ENCODE measurements at regions not wholly inside any gene's neighbourhood (a gene's known extent, or its start where the extent isn't known, plus 50 kb on each side); places are given as distances from the start of the nearest gene placed in this dataset.

DNA sequence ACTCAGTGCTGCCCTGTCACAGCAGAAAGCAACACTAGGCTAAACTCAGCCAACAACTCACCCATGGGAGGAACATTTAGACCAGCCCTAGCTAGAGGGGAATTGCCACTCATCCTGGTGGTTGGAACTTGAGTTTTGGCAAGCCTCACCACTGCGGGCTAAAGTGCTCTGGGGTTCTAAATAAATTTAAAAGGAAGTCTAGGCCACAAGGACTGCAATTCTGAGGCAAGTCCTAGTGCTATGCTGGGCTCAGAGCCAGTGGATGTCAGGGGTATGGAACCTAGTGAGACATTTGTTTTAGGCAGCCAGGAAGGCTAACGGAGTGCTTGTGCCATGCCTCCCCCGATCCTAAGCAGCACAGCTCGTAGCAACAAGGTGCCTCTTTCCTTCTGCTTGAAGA is 78.0 kb downstream of the RGS13 start:
- DNase-seq (ENCODE audit: low spot score) = no peak

DNA sequence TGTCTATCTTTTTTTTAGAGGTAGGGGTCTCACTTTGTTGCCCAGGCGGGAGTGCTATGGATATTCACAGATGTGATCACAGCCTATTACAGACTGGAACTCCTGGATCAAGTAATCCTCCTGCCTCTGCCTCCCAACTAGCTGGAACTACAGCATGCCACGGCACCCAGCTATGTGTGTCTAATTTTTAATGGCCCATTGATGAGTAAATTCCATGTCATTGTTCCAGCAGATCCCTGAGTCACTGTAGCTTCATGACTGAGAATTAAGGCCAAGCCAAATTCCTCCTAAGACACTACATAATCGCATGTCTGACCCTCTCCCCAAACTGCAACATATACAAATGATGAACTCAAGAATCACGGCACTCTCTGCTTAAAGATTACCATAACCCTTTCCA is 84.2 kb upstream of the RGS2 start:
- no peak for DNase-seq (ENCODE audit: low spot score)

DNA sequence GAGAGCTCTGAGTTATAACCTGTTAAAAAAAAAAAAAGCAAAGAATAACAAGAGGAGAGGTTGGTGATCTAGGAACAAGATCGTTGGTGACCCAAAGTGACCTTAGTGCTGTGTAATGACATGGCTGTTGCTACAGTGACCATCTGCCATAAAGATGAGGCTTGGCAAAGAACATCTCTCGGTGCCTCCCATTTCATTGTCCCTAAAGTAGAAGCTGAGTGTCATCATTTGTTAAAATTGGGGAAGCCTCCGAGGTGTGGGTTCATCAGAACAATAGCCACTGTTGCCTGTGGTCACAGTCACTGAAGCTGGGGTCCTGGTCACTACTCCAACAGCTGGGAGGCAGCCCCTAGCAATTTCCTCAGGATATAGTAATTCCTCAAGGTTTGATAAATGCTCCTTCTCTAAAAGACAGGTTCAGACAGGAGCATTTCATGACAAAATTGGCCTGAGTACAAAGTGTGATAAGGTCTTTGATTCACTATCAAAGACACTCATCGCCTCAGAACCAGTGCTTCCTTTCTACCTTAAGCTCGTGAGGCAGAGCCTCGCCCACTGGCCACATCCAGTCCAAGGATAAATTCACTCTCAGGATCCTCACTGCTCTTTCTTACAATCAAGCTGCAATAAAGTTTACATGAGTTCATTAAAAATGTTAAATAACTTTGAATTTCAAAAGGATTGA is 81.9 kb upstream of the RGS2 start:
- DNase-seq (ENCODE audit: low spot score) = no peak

GRCh38 chr1:192729500-192729899 is 79.3 kb upstream of the RGS2 start:
- no peak for DNase-seq (ENCODE audit: low spot score)

GRCh38 chr1:192730198-192730597 is 78.6 kb upstream of the RGS2 start:
- no peak for DNase-seq (ENCODE audit: low spot score)

DNA sequence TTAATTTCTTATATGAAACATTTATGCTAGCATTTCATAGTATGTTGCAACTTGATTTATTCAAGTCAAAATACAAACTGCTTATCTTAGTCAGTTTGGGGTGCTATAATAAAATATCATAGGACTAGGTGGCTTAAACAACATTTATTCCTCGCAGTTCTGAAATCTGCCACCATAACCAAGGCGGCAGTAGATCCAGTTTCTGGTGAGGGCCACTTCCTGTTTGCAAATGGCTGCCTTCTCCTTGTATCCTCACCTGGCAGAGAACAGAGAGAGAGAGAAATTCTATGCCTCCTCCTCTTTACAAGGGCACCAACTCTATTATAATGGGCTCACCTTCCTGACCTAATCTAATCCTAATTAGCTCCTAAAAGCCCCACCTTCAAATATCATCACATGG is 76.1 kb upstream of the RGS2 start:
- no peak for DNase-seq (ENCODE audit: low spot score)

DNA sequence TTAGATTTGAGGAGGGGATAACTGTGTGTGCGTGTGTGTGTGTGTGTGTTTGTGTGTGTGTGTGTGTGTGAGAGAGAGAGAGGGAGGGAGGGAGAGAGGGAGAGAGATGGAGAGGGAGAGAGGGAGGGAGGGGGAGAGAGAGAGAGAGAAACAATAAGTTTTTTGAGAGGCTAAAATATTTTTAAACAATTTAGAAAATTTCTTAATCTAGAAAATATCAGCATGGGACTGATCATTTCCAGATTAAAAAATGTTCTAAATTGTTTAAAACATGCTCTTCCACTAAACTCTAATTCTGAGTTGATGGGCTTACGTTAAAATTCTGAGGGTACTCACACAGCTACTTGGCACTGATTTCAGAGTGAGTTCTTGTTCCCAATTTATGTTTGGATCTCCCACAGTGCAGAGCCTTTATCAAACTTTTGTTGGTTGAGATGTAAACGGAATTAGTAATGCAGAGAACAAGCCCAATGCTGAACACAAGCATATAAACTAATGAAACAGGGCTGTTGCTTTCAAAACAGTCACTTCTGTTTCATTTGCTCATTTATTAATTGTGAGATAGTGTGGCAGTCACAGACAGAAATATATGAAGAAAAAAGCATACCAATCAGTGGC is 73.4 kb upstream of the RGS2 start:
- no peak for DNase-seq (ENCODE audit: low spot score)

- DNase-seq (ENCODE audit: low spot score) = no peak
These were observed 71.5 kb upstream of the RGS2 start for GRCh38 chr1:192737306-192737705.

DNA sequence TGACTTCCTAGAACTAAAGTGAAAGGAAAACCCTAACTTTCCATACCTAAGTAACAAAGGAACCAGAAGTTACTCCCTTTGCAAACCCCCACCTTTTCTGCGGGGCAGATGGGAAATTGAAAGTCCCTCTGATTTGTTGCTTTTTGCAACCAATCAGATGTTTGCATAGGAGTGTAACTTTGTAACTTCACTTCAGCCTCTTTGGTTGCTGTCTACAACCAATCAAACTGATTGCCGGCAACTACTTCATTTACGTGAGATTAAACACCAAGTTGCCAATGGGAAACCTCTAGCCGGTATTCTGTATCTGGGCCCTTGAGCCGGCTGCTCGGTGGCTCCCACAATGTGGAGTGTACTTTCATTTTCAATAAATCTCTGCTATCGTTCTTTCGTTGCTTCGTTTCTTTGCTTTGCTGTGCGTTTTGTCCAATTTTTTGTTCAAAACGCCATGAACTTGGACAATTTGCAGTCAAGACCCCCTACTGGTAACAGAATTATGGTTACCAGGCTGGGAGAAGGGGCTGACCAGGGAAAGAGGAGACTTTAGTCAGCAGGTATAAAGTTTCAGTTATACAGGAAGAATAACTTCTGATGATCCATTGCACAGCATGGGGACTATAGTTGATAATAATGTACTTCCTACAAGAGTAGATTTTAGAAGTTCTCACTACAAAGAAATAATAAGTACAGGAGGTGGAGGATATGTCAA is 69.2 kb upstream of the RGS2 start:
- DNase-seq (ENCODE audit: low spot score) = no peak

GRCh38 chr1:192740214-192740613 is 68.6 kb upstream of the RGS2 start:
- no peak for DNase-seq (ENCODE audit: low spot score)

DNA sequence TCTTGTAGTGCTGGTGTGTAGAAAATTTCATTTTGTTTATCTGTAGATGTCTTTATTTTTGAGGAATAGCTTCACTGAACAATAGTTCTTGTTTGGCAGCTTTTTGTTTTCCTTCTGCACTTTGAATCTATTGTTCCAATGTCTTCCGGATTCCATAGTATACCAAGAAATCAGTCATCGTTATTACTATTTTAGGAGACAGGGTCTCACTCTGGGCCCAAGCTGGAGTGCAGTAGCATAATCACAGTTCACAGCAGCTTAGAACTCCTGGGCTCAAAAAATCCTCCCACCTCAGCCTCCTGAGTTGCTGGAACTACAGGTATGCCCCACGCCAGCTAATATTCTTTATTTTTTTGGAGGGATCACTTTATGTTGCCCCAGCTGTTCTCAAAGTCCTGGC is 67.7 kb upstream of the RGS2 start:
- no peak for DNase-seq (ENCODE audit: low spot score)

- no peak for DNase-seq (ENCODE audit: low spot score)
These were observed 61.5 kb upstream of the RGS2 start for GRCh38 chr1:192747301-192747700.

DNA sequence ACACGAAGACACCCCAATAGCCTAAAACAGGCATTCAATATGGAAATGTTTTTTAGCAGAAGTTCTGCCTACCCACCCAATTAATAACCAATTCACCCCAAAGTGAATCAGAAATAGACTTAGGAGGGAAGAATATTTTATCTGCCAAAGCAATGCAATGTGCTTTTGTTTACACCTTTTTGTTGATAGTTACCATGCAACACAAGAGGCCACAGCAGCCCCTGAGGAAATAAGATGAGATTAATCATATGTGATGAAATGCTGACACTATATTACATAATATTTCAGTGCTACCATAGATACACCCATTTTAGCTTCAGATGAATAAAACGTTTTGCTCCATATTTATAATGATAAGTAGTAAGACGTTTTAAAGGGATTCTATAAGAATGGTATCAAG is 60.9 kb upstream of the RGS2 start:
- DNase-seq (ENCODE audit: low spot score) = no peak

DNA sequence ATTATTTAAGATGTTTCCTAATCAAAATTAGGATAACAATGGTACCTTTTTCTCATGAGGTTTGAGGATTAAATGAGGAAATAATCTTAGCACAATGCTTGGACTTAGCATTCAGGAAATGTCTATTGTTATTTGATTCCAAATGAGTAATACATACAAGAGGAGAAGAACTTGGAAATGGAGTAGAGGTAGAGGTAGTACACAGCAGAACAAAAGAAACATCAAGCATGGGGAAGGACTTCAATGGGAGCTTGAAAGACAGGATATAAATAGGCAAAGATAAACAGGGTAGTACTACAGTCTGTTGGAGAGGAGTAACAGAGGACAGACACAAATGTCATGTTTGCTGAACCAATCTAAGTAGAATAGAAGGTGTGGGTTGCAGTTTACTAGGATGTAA is 59.5 kb upstream of the RGS2 start:
- no peak for DNase-seq (ENCODE audit: low spot score)

DNA sequence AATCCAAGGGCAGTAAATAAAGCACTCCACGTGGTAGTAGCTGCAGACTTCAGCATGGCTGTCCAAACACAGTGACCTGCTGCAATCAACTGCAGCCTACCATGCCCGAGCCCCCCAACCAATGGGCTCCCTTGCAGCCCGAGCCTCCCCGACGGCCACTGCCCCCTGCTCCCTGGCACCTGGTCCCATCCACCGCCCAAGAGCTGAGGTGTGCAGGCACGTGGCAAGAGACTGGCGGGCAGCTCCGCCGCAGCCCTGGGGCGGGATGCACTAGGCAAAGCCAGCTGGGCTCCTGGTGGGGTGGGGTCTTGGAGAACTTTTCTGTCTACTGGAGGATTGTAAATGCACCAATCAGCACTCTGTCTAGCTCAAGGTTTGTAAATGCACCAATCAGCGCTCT is 57.6 kb upstream of the RGS2 start:
- no peak for DNase-seq (ENCODE audit: low spot score)

DNA sequence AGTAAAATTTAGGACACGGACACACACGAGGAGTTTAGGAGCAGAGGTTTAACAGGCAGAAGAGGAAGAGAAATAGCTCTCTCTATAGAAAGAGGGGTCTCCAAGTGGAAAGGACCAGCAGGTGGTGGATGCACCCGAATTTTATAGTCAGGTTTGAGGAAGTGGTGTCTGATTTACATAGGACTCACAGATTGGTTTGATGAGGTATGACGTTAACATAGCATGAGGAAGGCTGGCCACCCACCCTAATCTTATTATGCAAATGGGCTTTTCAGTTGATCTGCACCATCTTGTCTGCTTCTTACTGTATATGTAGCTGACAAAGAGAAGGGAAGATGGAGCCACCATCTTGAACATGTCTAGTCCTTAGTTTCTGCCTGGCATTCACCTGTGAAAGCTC is 52.5 kb upstream of the RGS2 start:
- no peak for DNase-seq (ENCODE audit: low spot score)

GRCh38 chr1:192756847-192757246 is 52.0 kb upstream of the RGS2 start:
- DNase-seq (ENCODE audit: low spot score) = peak; percentile 20

DNA sequence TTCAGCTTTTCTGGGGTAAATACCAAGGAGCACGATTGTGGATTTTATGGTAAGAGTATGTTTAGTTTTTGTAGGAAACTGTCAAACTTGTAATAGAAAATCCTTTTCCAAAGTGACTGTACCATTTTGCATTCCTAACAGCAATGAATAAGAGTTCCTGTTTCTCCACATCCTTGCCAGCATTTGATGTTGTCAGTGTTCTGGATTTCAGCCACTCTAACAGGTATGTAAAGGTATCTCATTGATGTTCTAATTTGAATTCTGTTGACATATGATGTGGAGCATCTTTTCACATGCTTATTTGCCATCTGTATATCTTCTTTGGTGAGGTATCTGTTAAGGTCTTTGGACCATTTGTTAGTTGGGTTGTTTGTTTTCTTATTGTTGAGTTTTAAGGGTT is 50.3 kb upstream of the RGS2 start:
- DNase-seq (ENCODE audit: low spot score) = no peak
